ENCODE measurements at regions not wholly inside any gene's neighbourhood (a gene's known extent, or its start where the extent isn't known, plus 50 kb on each side); places are given as distances from the start of the nearest gene placed in this dataset.

DNA sequence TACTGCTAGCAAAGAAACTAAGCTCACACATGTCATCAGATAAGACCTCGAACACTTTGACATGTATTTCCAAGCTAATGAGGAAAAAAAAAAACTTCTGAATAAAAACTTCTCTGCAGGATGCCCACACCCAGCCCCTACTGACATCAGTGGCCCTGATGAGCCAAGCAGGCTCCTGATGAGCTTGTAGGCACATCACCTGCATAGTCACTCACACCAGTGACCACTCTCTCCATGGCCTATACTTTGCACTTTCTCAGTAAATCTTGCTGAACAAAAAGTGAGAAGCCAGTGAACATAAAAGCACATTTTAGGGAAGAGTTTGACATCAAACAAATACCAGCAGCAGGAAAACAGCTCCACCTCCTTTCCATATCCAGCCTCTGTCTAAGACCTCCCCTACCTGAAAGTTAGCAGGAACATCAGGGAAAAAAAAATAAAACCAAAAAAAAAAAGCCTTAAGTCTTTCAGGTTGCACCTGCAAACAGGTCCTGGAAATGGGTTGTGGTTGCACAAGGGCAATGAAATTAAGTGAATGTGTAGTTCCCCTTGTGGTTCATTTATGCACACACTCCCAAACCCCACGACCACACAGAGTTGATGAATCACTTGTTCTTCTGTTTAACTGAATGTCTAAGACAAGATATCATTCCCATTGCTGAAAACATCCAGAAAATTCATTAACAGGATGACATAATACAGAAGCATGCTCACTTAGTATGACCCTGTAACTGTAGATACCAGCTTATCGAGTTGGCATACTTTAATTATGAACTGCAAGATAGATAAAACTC, 205.2 kb upstream of the PDE1C start:
- TF ChIP-seq, protein P1, sequence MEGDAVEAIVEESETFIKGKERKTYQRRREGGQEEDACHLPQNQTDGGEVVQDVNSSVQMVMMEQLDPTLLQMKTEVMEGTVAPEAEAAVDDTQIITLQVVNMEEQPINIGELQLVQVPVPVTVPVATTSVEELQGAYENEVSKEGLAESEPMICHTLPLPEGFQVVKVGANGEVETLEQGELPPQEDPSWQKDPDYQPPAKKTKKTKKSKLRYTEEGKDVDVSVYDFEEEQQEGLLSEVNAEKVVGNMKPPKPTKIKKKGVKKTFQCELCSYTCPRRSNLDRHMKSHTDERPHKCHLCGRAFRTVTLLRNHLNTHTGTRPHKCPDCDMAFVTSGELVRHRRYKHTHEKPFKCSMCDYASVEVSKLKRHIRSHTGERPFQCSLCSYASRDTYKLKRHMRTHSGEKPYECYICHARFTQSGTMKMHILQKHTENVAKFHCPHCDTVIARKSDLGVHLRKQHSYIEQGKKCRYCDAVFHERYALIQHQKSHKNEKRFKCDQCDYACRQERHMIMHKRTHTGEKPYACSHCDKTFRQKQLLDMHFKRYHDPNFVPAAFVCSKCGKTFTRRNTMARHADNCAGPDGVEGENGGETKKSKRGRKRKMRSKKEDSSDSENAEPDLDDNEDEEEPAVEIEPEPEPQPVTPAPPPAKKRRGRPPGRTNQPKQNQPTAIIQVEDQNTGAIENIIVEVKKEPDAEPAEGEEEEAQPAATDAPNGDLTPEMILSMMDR (IDR thresholded peaks at IDR 0.05; ENCODE audit: low read depth, low read length): no peak
- TF ChIP-seq POLR2A (IDR thresholded peaks at IDR 0.05; ENCODE audit: extremely low read depth, insufficient read length): no peak
